HG02840 (cell line): ENCODE measurements at regions not wholly inside any gene's neighbourhood (a gene's known extent, or its start where the extent isn't known, plus 50 kb on each side); places are given as distances from the start of the nearest gene placed in this dataset.
"Not testable (repeated sequence)": the region's sequence is repeated elsewhere in the genome, so short reads cannot be mapped to it uniquely, and the experiment has no call there.

Experiments
- ATAC-seq: cut with Tn5 transposase; IDR thresholded peaks from one replicate; pipeline ENCODE4 v1.9.1; 2021; ENCODE audit warnings: mild to moderate bottlenecking, moderate library complexity, moderate number of reproducible peaks; ENCODE audit not compliant: unreplicated experiment, low FRiP score

- no peak for ATAC-seq
These were observed 356.9 kb upstream of the PRKCQ start for GRCh38 chr10:6936931-6937330.

GRCh38 chr10:6929148-6929830 is 349.2 kb upstream of the PRKCQ start:
- no peak for ATAC-seq

GRCh38 chr10:6928586-6928985 is 348.5 kb upstream of the PRKCQ start:
- ATAC-seq = no peak

GRCh38 chr10:6926971-6927370 is 346.9 kb upstream of the PRKCQ start:
- no peak for ATAC-seq

GRCh38 chr10:6925146-6925545 is 345.1 kb upstream of the PRKCQ start:
- ATAC-seq = no peak

GRCh38 chr10:6924166-6924565 is 344.1 kb upstream of the PRKCQ start:
- no peak for ATAC-seq

- not testable (repeated sequence) for ATAC-seq
These were observed 340.9 kb upstream of the PRKCQ start for GRCh38 chr10:6921026-6921425.

- ATAC-seq = peak; percentile 92
These were observed 340.3 kb upstream of the PRKCQ start for GRCh38 chr10:6920072-6921019.

- no peak for ATAC-seq
These were observed 339.0 kb upstream of the PRKCQ start for GRCh38 chr10:6919077-6919476.

GRCh38 chr10:6918305-6918704 is 338.2 kb upstream of the PRKCQ start:
- no peak for ATAC-seq

- ATAC-seq = no peak
These were observed 337.0 kb upstream of the PRKCQ start for GRCh38 chr10:6917125-6917524.

- no peak for ATAC-seq
These were observed 336.5 kb upstream of the PRKCQ start for GRCh38 chr10:6916601-6917000.

GRCh38 chr10:6915307-6915706 is 335.2 kb upstream of the PRKCQ start:
- no peak for ATAC-seq

GRCh38 chr10:6912929-6913328 is 332.9 kb upstream of the PRKCQ start:
- ATAC-seq = no peak

GRCh38 chr10:6912424-6912823 is 332.3 kb upstream of the PRKCQ start:
- ATAC-seq = no peak

GRCh38 chr10:6912021-6912420 is 331.9 kb upstream of the PRKCQ start:
- no peak for ATAC-seq

- ATAC-seq = no peak
These were observed 330.0 kb upstream of the PRKCQ start for GRCh38 chr10:6909905-6910560.

- no peak for ATAC-seq
These were observed 327.9 kb upstream of the PRKCQ start for GRCh38 chr10:6907877-6908530.

- no peak for ATAC-seq
These were observed 314.3 kb upstream of the PRKCQ start for GRCh38 chr10:6894405-6894804.

GRCh38 chr10:6892864-6893263 is 312.8 kb upstream of the PRKCQ start:
- ATAC-seq = no peak

GRCh38 chr10:6891924-6892323 is 311.8 kb upstream of the PRKCQ start:
- no peak for ATAC-seq
